IMR-90 (cell line): ENCODE measurements at regions not wholly inside any gene's neighbourhood (a gene's known extent, or its start where the extent isn't known, plus 50 kb on each side); places are given as distances from the start of the nearest gene placed in this dataset.

Source experiments
- CEBPB ChIP-seq: IDR thresholded peaks from 2 replicates; pipeline ENCODE4 v1.6.1; 2012; ENCODE audit warnings: low read depth, low read length, improper control_type of control experiment
- MAFK ChIP-seq: IDR thresholded peaks from 2 replicates; pipeline ENCODE4 v1.6.1; 2012; ENCODE audit warnings: low read depth, low read length, improper control_type of control experiment
- MXI1 ChIP-seq: IDR thresholded peaks from 2 replicates; pipeline ENCODE4 v1.6.1; 2012; ENCODE audit warnings: low read depth, mild to moderate bottlenecking, low read length, moderate library complexity, borderline replicate concordance
- POLR2A ChIP-seq: IDR thresholded peaks from 2 replicates; pipeline ENCODE4 v1.6.1; 2012; ENCODE audit warnings: mild to moderate bottlenecking, low read depth, low read length
- RAD21 ChIP-seq: IDR thresholded peaks from 2 replicates; pipeline ENCODE4 v1.6.1; 2012; ENCODE audit warnings: low read length, improper control_type of control experiment
- RCOR1 ChIP-seq: IDR thresholded peaks from 2 replicates; pipeline ENCODE4 v1.6.1; 2012; ENCODE audit warnings: mild to moderate bottlenecking, low read length, improper control_type of control experiment; ENCODE audit not compliant: insufficient replicate concordance
- RFX5 ChIP-seq: IDR thresholded peaks from 2 replicates; pipeline ENCODE4 v1.8.0; 2012; ENCODE audit warnings: low read depth, mild to moderate bottlenecking, low read length, moderate library complexity
- TF ChIP-seq, protein P1 (sequence below): conservative IDR thresholded peaks from 2 replicates; pipeline ENCODE4 v1.5.1; 2012; ENCODE audit warnings: mild to moderate bottlenecking, low read depth, low read length, improper control_type of control experiment
- TF ChIP-seq, protein P2 (sequence below): fragments of 150-350 bp; IDR thresholded peaks from 2 replicates; pipeline ENCODE4 v1.6.1; 2017; ENCODE audit warnings: mild to moderate bottlenecking, antibody characterized with exemption, low read length, low read depth

DNA sequence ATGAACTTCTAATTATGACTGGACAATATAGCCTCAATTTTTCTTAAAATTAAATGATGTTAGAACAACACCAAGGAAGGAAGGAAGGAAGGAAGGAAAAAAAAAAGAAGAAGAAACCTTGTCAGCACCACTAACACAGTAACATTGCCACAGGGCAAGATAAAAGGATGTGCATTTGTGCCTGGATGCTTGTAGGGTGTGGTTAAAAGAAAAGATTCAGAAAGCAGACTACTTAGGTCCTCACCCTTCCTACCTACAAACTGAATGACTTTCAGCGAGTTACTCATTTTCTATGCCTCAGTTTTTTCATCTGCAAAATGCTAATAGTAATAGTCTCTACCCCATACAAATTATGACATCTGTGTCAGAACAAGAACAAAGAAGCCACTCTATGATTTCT, 778.3 kb downstream of the MCTP2 start:
- TF ChIP-seq, protein P1, sequence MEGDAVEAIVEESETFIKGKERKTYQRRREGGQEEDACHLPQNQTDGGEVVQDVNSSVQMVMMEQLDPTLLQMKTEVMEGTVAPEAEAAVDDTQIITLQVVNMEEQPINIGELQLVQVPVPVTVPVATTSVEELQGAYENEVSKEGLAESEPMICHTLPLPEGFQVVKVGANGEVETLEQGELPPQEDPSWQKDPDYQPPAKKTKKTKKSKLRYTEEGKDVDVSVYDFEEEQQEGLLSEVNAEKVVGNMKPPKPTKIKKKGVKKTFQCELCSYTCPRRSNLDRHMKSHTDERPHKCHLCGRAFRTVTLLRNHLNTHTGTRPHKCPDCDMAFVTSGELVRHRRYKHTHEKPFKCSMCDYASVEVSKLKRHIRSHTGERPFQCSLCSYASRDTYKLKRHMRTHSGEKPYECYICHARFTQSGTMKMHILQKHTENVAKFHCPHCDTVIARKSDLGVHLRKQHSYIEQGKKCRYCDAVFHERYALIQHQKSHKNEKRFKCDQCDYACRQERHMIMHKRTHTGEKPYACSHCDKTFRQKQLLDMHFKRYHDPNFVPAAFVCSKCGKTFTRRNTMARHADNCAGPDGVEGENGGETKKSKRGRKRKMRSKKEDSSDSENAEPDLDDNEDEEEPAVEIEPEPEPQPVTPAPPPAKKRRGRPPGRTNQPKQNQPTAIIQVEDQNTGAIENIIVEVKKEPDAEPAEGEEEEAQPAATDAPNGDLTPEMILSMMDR = no peak
- TF ChIP-seq POLR2A = no peak
- TF ChIP-seq, protein P2, sequence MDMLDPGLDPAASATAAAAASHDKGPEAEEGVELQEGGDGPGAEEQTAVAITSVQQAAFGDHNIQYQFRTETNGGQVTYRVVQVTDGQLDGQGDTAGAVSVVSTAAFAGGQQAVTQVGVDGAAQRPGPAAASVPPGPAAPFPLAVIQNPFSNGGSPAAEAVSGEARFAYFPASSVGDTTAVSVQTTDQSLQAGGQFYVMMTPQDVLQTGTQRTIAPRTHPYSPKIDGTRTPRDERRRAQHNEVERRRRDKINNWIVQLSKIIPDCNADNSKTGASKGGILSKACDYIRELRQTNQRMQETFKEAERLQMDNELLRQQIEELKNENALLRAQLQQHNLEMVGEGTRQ = no peak
- TF ChIP-seq RAD21 = no peak
- no peak for TF ChIP-seq RFX5
- TF ChIP-seq MXI1 = no peak
- no peak for TF ChIP-seq CEBPB
- TF ChIP-seq MAFK = no peak
- TF ChIP-seq RCOR1 = no peak
